ENCODE measurements at regions not wholly inside any gene's neighbourhood (a gene's known extent, or its start where the extent isn't known, plus 50 kb on each side); places are given as distances from the start of the nearest gene placed in this dataset.

- TF ChIP-seq ZNF24 (IDR thresholded peaks at IDR 0.05) (no peak), MTA2 (IDR thresholded peaks at IDR 0.05; ENCODE audit: low read depth) (no peak), KAT2B (IDR thresholded peaks at IDR 0.05; ENCODE audit: low read depth, low read length) (no peak), HDGF (IDR thresholded peaks at IDR 0.05) (no peak), HDAC6 (IDR thresholded peaks at IDR 0.05; ENCODE audit: low read depth, low read length) (no peak)
Observed at GRCh38 chr4:54554339-54554990, 103.3 kb upstream of the KIT start.
